Sigmoid colon (tissue), 4 donors: ENCODE measurements at regions not wholly inside any gene's neighbourhood (a gene's known extent, or its start where the extent isn't known, plus 50 kb on each side); places are given as distances from the start of the nearest gene placed in this dataset.

Experiments used
- EP300 ChIP-seq, 4 donors: sonication (generic); formaldehyde crosslinking; IDR thresholded peaks; one replicate each; pipeline ENCODE4 v1.6.1; 2017; ENCODE audit warnings: antibody characterized with exemption in 4 of 4
- TF ChIP-seq, protein P1 (sequence below), 4 experiments: fragments of 450-650 bp in 3 of 4; fragments of 200-600 bp in 1 of 4; IDR thresholded peaks; one replicate each; pipeline ENCODE4 v1.5.1; 2016 to 2019; ENCODE audit warnings: antibody characterized with exemption in 4 of 4, mild to moderate bottlenecking in 3 of 4, moderate library complexity in 2 of 4

DNA sequence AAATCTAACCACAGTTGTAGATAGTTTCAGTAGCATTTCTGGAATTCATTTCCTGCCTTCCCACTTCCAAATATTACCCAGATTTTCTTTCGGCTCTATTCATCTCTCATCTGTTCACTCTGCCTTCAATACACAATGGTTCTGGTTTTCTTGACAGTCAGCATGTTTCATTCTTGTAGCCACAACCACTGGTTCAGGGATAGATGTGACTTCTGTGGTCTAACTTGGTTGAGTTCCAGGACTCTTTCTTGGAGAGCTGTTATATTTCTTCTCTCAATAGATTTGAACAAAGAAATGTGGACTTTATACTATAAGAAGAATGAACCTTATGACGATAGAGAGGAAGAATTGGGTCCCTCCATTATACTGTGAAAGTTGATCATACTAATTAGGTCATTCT, 228.8 kb downstream of the NSUN3 start:
- TF ChIP-seq EP300 (IDR thresholded peaks at IDR 0.05) = no peak
- TF ChIP-seq, protein P1, sequence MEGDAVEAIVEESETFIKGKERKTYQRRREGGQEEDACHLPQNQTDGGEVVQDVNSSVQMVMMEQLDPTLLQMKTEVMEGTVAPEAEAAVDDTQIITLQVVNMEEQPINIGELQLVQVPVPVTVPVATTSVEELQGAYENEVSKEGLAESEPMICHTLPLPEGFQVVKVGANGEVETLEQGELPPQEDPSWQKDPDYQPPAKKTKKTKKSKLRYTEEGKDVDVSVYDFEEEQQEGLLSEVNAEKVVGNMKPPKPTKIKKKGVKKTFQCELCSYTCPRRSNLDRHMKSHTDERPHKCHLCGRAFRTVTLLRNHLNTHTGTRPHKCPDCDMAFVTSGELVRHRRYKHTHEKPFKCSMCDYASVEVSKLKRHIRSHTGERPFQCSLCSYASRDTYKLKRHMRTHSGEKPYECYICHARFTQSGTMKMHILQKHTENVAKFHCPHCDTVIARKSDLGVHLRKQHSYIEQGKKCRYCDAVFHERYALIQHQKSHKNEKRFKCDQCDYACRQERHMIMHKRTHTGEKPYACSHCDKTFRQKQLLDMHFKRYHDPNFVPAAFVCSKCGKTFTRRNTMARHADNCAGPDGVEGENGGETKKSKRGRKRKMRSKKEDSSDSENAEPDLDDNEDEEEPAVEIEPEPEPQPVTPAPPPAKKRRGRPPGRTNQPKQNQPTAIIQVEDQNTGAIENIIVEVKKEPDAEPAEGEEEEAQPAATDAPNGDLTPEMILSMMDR (IDR thresholded peaks at IDR 0.05) = no peak
